Anterior cingulate cortex (tissue), 58 donors: ENCODE measurements at regions not wholly inside any gene's neighbourhood (a gene's known extent, or its start where the extent isn't known, plus 50 kb on each side); places are given as distances from the start of the nearest gene placed in this dataset.
A peak's percentile ranks its signal among the peaks of the same experiment; 100 is the strongest.

Experiments
- DNase-seq, 58 donors: peaks; one replicate each; lab custom pipeline; 2025; lab: John Stamatoyannopoulos, UW

DNA sequence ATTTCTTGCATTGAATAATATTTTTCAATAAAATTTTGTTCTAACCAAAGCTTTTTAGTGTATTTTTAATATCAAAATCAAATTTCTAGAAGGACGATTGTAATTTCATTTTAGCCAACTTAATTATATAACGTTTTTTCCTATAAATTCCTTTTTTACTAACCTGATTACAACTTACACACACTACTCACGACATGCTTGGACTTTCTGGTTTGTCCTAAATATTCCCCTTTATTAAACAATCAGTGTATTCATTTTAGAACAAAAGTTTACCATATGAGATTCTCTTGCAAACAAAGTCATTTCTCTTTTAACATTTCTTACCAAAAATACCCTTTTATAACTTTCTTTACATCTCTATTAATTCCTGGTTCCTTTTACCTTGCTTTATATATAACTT, 173.7 kb downstream of the PWWP3B start:
- DNase-seq, result no peak

- DNase-seq, result no peak
Observed at GRCh38 chrX:106356580-106356979, 188.5 kb downstream of the PWWP3B start.

DNA sequence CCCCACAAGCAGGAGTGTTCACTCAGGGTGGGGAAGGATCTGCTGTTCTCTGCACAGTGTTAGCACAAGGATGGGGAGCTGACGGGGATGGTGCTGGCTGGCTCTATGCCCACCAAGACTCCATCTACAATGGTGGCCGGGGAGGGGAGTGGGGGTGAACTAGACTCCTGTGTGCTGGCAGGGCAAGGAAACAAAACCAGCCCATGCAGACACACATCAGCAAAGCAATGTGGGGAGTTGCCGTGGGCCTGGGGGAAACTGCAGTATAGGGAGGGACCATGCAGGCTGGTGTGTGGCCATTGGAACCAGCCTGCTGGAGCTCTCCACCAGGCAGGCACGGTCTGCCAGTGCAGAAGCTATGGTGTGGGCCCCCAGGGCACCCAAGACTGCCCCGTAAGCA, 195.1 kb downstream of the PWWP3B start:
- no peak for DNase-seq

DNA sequence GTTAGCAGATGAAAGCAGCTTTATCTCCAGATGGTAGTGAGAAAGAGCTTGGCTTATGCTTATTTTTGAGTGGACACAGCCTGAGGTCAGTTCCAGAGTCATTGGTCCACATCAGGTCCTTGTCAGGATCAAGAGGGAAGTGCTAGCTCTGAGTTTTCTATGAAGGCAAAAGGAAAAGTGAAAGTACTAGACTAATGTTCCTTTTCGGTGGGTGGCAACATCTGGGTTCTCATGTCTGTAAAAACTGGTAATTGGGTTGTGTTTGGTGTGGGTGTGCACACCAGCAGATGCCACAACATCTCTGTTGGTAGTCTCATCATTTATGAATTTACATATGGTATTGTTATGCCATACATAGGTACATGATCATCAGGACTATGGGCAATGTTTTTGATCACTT, 210.5 kb downstream of the PWWP3B start:
- no peak for DNase-seq

GRCh38 chrX:106391284-106391911, 220.4 kb upstream of the RADX start:
- DNase-seq, result peak in 4 of 58 donors; percentile 0 to 2 (median 0)

DNA sequence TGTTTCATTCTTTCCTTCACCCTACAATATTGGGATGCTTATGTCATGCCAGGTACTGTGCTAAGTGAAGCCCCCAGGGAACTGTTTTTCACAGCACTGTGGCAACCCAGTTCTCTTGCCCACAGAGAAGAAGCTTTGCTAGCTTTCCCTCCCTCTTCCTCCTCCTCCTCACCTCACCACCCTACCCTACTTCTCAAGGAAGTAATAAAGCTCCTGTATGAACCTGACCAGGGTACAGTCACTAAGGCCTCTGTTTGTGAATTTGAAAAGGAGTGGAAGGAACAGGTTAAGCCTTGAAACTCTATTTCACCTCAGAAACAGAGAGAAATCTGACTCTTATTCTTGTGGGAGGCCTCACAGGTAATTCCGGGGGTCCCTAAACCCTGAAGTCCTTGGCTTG, 219.4 kb upstream of the RADX start:
- DNase-seq, result no peak

GRCh38 chrX:106397788-106398538, 213.8 kb upstream of the RADX start:
- no peak for DNase-seq

DNA sequence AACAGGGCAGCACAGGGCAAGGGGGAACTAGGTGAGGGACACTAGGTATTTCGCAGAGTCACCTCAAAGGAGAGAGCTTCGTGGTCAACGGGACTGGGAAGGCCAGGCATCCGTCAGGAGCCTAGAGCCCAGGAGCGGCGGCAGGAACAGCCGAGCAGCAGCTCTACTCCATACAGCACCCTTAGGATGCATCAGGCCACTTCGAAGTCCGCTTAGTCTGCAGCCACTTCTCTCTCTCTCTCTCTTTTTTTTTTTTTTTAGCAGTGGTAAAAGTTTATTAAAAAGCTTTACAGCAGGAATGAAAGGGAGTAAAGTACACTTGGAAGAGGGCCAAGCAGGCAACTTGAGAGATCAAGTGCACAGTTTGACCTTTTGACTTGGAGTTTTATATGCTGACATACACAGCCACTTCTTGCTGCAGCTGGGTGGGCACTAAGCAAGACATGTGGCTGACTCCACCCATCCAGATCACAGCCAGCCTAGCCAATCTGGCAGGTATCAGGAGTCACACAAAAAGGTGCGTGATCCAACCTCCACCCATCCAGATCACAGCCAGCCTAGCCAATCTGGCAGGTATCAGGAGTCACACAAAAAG, 209.7 kb upstream of the RADX start:
- no peak for DNase-seq

- DNase-seq, result no peak
Observed at GRCh38 chrX:106404512-106404911, 207.3 kb upstream of the RADX start.

- DNase-seq, result peak in 3 of 58 donors; percentile 1 to 2 (median 2)
Observed at GRCh38 chrX:106415276-106415895, 196.4 kb upstream of the RADX start.

DNA sequence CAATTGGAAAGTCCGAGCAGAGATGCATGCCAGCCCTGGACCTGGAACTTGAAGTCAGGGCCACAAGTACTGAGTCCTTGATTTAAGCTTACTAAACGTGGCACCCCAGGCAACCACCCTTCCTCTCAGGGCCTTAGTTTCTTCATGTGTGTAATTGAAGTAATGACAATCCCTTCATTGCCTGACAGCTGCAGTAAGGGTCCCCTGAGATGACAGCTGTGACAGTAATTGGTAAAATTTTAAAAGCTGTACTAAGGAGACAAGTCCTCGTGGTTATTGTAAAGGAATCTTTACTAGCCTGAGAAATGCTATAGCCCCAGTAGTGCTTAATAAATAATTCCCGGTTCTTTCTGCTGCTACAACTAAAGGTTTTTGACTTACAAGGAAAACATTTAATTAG, 175.1 kb upstream of the RADX start:
- DNase-seq, result no peak

DNA sequence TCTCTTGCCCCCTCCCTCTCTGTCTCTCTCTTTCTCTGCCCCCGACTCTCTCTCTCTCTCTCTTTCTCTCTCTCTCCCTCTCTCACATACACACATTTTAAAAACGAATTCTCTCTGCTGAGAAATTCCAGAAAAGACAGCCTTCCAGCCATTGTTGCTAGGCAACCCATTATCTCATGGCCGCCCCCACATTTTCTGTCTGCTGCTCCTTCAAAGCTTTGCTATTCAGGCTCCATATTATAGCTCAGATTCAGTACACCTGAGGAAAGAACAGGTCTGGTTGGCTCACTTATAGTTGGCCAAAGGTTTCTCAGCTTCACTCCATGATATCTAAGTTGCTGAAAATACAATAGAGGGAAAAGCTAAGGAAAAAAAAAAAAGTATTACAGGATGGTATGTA, 174.4 kb upstream of the RADX start:
- DNase-seq, result peak in 16 of 58 donors; percentile 0 to 7 (median 0)

GRCh38 chrX:106450405-106450804, 161.4 kb upstream of the RADX start:
- no peak for DNase-seq

DNA sequence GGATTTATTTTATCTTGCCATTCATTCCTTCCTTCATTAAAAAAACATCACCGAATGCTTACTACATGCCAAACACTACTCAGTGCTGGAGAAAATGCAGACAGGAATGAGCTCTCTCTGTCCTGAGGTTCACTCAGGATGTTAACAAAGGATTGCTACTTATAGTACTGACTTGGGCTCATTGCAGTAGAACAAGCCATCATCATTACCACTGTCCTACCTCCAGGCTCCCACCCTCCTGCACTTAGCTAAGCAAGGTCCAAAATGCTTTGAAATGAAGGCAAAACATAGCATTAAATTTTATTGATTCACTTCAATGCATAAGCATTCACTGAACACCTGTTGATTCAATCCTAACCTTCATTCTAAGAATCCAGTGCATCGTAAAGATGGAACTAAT, 159.8 kb upstream of the RADX start:
- DNase-seq, result no peak

DNA sequence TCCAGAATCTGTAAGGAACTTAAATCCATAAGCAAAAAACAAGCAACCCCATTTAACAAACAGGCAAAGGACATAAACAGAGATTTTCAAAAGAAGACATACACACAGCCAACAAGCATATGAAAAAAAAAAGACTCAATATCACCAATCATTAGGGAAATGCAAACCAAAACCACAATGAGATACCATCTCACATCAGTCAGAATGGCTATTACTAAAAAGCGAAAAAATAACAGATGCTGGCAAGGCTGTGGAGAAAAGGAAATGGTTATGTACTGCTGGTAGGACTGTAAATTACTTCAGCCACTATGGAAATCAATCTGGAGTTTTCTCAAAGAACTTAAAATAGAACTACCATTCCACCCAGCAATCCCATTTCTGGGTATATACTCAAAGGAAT, 156.8 kb upstream of the RADX start:
- DNase-seq, result no peak

DNA sequence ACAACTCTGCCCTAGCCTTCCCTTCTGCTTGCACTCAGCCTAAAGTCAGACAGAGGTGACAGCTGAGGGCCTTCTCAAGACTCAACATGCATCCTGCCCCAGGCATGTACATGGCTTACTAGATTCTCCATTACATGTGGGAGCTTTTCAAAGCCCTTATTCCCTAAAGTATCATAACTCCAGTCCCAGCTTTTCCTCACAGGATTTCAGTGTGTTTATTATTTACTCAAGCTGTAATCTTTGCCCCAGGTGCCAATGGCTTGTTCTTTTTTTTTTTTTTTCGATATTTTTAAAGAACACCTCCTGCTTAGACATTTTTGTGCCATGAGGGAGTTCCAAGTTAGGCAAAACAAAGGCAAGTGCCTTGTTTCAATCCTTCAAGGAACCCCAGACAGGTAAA, 154.0 kb upstream of the RADX start:
- DNase-seq, result no peak

- DNase-seq, result no peak
Observed at GRCh38 chrX:106467422-106467821, 144.4 kb upstream of the RADX start.

DNA sequence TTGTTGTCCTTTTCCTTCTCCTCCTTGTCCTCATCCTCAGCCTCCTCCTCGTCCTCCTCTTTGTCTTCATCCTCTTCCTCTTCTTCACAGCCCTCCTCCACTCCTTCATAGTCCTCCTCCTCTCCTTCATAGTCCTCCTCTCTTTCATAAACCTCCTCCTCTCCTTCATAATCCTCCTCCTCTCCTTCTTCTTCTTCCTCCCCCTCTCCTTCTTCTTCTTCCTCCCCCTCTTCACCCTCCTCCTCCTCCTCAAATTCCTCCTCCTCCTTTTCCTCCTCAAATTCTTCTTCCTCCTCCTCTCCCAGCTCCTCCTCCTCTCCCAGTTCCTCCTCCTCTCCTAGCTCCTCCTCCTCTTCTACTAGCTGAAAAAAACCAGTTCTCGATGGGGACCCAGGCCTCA, 143.8 kb upstream of the RADX start:
- DNase-seq, result no peak

GRCh38 chrX:106468433-106468832, 143.3 kb upstream of the RADX start:
- no peak for DNase-seq

- no peak for DNase-seq
Observed at GRCh38 chrX:106479920-106480319, 131.9 kb upstream of the RADX start.

GRCh38 chrX:106481341-106481740, 130.4 kb upstream of the RADX start:
- DNase-seq, result peak in 32 of 58 donors; percentile 0 to 47 (median 6)
